VCaP (cell line): ENCODE measurements at regions not wholly inside any gene's neighbourhood (a gene's known extent, or its start where the extent isn't known, plus 50 kb on each side); places are given as distances from the start of the nearest gene placed in this dataset.

Experiments
- H3K27ac ChIP-seq: fragments of 450-650 bp; 2 replicates; pipeline ENCODE4 v1.5.1; 2017
- TF ChIP-seq, protein P1 (sequence below): fragments of 450-650 bp; conservative IDR thresholded peaks from 2 replicates; pipeline ENCODE4 v1.5.1; 2017; ENCODE audit warnings: mild to moderate bottlenecking, moderate library complexity

DNA sequence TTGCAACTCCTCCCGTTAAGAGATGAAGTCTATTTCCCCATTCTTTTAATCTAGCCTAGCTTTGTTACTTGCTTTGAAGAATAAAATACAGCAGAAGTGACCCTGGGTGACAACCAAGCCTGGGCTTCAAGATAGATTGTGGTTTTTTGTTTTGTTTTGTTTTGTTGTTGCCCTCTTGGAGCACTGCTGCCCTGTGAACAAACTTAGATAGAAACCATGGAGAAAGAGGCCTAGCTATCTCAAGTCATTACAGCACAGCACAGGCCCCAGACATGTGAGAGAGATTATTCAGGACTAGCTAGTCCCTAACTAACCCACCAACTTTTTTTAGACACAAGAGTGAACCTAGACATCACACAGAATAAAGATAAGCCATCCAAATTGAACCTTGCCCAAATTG lies 475.2 kb downstream of the EPHA7 start:
- no peak overlapping the region for H3K27ac ChIP-seq
- TF ChIP-seq, protein P1, sequence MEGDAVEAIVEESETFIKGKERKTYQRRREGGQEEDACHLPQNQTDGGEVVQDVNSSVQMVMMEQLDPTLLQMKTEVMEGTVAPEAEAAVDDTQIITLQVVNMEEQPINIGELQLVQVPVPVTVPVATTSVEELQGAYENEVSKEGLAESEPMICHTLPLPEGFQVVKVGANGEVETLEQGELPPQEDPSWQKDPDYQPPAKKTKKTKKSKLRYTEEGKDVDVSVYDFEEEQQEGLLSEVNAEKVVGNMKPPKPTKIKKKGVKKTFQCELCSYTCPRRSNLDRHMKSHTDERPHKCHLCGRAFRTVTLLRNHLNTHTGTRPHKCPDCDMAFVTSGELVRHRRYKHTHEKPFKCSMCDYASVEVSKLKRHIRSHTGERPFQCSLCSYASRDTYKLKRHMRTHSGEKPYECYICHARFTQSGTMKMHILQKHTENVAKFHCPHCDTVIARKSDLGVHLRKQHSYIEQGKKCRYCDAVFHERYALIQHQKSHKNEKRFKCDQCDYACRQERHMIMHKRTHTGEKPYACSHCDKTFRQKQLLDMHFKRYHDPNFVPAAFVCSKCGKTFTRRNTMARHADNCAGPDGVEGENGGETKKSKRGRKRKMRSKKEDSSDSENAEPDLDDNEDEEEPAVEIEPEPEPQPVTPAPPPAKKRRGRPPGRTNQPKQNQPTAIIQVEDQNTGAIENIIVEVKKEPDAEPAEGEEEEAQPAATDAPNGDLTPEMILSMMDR, result no peak

DNA sequence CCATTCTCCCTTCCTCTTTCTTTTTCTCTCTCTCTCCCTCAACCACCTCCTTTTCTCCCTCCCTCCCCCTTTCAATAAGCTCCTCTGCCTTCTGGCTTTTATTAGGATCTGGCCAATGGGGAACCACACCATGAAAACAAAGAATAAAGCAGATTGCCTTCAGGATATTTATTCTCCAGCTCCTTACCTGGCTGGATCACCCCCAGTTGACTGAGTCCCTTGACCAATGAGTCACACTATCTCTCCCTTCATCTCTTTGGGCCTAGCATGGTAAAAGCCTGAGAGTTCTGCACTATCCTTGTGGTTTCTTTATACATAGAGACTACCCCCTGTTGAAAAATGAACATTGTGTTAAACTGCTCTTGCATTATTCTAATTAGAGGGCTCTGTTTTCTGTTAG lies 476.8 kb downstream of the EPHA7 start:
- TF ChIP-seq, protein P1, result no peak
- H3K27ac ChIP-seq, result no peak overlapping the region

DNA sequence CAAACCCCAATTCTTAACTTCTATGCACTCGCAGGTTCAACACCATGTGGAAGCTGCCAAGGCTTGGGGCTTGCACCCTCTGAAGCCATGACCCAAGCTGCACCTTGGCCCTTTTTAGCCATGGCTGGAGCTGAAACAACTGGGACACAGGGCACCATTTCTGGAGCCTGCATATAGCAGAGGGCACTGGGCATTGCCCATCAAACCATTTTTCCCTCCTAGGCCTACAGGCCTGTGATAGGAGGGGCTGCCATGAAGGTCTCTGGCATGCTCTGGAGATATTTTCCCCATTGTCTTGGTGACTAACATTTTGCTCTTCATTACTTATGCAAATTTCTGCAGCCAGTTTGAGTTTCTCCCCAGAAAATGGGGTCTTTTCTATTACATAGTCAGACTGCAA lies 484.7 kb downstream of the EPHA7 start:
- no peak overlapping the region for H3K27ac ChIP-seq
- TF ChIP-seq, protein P1, result no peak

DNA sequence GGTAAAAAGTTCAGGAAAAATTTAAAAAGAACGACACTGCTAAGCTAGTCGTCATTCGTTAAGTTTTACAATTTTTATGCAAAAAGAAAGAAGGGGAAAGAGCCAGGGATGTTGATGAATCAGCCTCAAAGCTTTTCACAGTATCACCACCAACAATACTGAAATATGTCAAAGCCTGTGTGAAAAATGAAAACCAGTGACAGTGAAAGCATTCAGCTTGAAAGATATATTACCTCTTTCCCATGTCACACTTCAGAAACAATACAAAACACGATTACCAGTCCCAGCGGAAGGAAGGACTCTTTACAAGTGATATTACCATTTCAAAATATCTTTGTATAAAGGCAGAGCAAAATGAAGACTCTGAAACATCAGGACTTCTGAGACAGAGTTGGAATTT lies 489.2 kb downstream of the EPHA7 start:
- no peak overlapping the region for H3K27ac ChIP-seq

DNA sequence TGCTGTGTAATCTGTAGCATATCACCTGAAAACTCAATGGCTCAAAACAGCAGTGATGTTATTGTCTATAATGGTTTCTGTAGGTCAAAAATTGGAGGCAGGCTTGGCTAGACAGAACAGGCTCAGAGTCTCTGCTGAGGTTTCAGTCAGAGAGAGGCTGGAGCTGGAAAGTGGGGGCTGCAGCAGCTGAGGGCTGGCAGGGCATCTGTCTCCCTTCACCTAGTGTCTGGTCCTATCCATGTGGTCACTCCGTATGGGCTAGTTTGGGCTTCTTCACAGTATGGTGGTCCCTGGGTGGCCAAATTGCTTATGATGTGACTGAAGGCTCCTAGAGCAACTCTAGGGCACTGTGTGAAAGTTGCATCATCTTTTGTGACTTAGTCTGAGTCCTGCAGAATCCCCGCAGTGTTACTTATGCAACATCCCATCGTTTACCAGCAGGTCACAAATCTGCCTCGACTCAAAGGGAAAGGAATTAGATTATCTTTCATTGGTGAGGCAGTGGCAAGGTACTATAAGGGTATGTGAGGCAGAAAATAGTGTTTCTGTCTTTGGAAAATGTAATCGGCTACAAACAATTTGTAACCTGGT lies 497.0 kb downstream of the EPHA7 start:
- no peak overlapping the region for H3K27ac ChIP-seq
- TF ChIP-seq, protein P1, result no peak

More for the DNA sequence above, 489.2 kb downstream of the EPHA7 start:
- TF ChIP-seq, protein P1, result no peak

DNA sequence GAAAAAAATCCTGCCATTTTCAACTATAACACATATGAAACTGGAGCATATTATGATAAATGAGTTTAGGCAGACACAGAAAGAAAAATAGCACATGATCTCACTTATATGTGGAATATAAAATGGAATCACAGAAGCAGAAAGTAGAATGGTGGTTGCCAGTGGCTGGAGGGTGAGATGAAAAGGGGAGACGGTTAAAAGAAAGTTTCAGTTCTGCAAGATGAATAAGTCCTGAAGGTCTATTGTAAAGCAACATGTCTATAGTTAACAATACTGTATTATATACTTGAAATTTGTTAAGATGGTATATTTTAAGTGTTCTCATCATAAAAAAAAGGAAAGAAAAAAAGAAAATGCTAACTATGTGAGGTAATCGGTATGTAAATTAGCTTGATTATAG lies 503.9 kb downstream of the EPHA7 start:
- TF ChIP-seq, protein P1, result no peak
- no peak overlapping the region for H3K27ac ChIP-seq

DNA sequence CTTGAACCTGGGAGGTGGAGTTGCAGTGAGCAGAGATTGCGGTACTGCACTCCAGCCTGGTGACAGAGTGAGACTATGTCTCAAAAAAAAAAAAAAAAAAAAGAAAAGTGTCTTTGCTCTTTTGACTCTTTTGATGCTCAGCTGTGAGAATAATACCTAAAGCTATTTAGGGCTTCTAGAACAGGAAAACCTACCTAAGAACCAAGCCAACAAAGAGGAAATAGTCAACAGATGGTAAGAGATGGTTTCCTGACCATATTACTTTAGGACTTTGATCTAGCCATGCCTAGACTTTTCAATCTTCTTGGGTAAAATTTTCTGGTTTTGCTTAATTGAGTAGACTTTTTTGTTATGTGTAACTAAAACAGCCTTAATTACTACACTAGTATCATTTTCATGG lies 508.1 kb downstream of the EPHA7 start:
- TF ChIP-seq, protein P1, result no peak
- H3K27ac ChIP-seq, result no peak overlapping the region
